CD4-positive, alpha-beta memory T cell (primary cell): ENCODE measurements at regions not wholly inside any gene's neighbourhood (a gene's known extent, or its start where the extent isn't known, plus 50 kb on each side); places are given as distances from the start of the nearest gene placed in this dataset.
A peak's percentile ranks its signal among the peaks of the same experiment; 100 is the strongest.

Experiments
- CTCF ChIA-PET: fragments of 350-600 bp; sonication (Branson Sonifier 250); formaldehyde crosslinking; loops from one replicate; lab custom pipeline; 2021; ENCODE audit warnings: inconsistent platforms; ENCODE audit not compliant: partially characterized antibody; lab: Charles Lee
- POLR2A ChIA-PET: fragments of 350-600 bp; sonication (Branson Sonifier 250); formaldehyde crosslinking; loops from one replicate; lab custom pipeline; 2021; ENCODE audit not compliant: partially characterized antibody; lab: Charles Lee
- DNase-seq, 5 donors: peaks; one replicate each; pipeline versions ENCODE4 v3.0.0 to v3.0.0-alpha.2; 2020 to 2022; ENCODE audit warnings: mixed read lengths in 1 of 5
- H3K27ac ChIP-seq: one replicate; pipeline ENCODE4 v1.7.0; 2013; ENCODE audit warnings: low read depth, low read length
- H3K27me3 ChIP-seq: 2 replicates; pipeline ENCODE4 v1.7.0; 2013; ENCODE audit warnings: mild to moderate bottlenecking, low read length, moderate library complexity; ENCODE audit not compliant: insufficient read depth
- H3K36me3 ChIP-seq: 2 replicates; pipeline ENCODE4 v1.7.0; 2013; ENCODE audit warnings: mild to moderate bottlenecking, low read length, moderate library complexity; ENCODE audit not compliant: insufficient read depth
- H3K4me1 ChIP-seq: 2 replicates; pipeline ENCODE4 v1.7.0; 2013; ENCODE audit warnings: mild to moderate bottlenecking, low read length, moderate library complexity; ENCODE audit not compliant: insufficient read depth
- H3K4me3 ChIP-seq, 2 donors: one replicate each; pipeline ENCODE4 v1.7.0; 2013; ENCODE audit warnings: low read length in 2 of 2, mild to moderate bottlenecking in 1 of 2
- H3K9me3 ChIP-seq, 2 donors: one replicate each; pipeline ENCODE4 v1.7.0; 2013; ENCODE audit warnings: low read length in 2 of 2, control low read depth in 1 of 2; ENCODE audit not compliant: control insufficient read depth in 1 of 2
- H3K27ac Mint-ChIP-seq, 7 donors: one replicate each; pipeline ENCODE4 v1.8.0; 2020 to 2021; ENCODE audit warnings: mixed read lengths in 7 of 7, mild to moderate bottlenecking in 6 of 7, inconsistent platforms in 3 of 7, moderate library complexity in 3 of 7
- H3K27me3 Mint-ChIP-seq, 2 donors: one replicate each; pipeline ENCODE4 v1.8.0; 2020 to 2021; ENCODE audit warnings: mixed read lengths in 2 of 2
- H3K36me3 Mint-ChIP-seq, 2 donors: one replicate each; pipeline ENCODE4 v1.8.0; 2020 to 2021; ENCODE audit warnings: mixed read lengths in 2 of 2, inconsistent platforms in 1 of 2, mild to moderate bottlenecking in 1 of 2
- H3K4me1 Mint-ChIP-seq, 4 donors: one replicate each; pipeline ENCODE4 v1.8.0; 2020 to 2021; ENCODE audit warnings: mixed read lengths in 4 of 4, mild to moderate bottlenecking in 1 of 4
- H3K4me3 Mint-ChIP-seq, 8 donors: one replicate each; pipeline ENCODE4 v1.8.0; 2020 to 2021; ENCODE audit warnings: mixed read lengths in 8 of 8, mild to moderate bottlenecking in 7 of 8, moderate library complexity in 6 of 8, inconsistent platforms in 3 of 8
- H3K9me3 Mint-ChIP-seq, 8 donors: one replicate each; pipeline ENCODE4 v1.8.0; 2020 to 2021; ENCODE audit warnings: mixed read lengths in 8 of 8, mild to moderate bottlenecking in 5 of 8, inconsistent platforms in 3 of 8, moderate library complexity in 1 of 8
- intact Hi-C: fragments of 100-400 bp; cut with micrococcal nuclease; formaldehyde crosslinking; loops from one replicate; pipeline ENCODE4 v1.15.1; 2023

- H3K27ac Mint-ChIP-seq = no peak overlapping the region
- DNase-seq = no peak
- H3K4me3 ChIP-seq = no peak overlapping the region
- ChIA-PET POLR2A (interaction anchor here (0.9 kb wide), 1 partner anchor 103 kb away, joined by 3 read pairs; no protein-coding TSS in a partner anchor), CTCF (no interaction called here)
- peaks cover 8 to 11% of the 10 kb centered on the region in 2 donors for H3K36me3 Mint-ChIP-seq
- no peaks in the 10 kb centered on the region for H3K27me3 ChIP-seq
- no peak overlapping the region for H3K4me3 Mint-ChIP-seq
- no peak overlapping the region for H3K27ac ChIP-seq
- no peaks in the 10 kb centered on the region for H3K9me3 ChIP-seq
- H3K9me3 Mint-ChIP-seq = peaks cover 0 to 18% (median 10%) of the 10 kb centered on the region in 8 donors
- no peaks in the 10 kb centered on the region for H3K36me3 ChIP-seq
- intact Hi-C loops = no loop called here
- H3K4me1 Mint-ChIP-seq = peaks cover 4 to 10% (median 7%) of the 10 kb centered on the region in 4 donors
- no peaks in the 10 kb centered on the region for H3K4me1 ChIP-seq
- H3K27me3 Mint-ChIP-seq = no peaks in the 10 kb centered on the region
Observed at GRCh38 chr1:194155962-194156361, 969.5 kb upstream of the B3GALT2 start.

GRCh38 chr1:194151056-194151455 lies 964.6 kb upstream of the B3GALT2 start:
- Mint-ChIP-seq H3K4me1 (peaks cover 8 to 13% (median 11%) of the 10 kb centered on the region in 4 donors), H3K27ac (peak overlapping the region in 6 of 7 donors; percentile 11 to 91 (median 84)), H3K36me3 (no peaks in the 10 kb centered on the region), H3K9me3 (no peaks in the 10 kb centered on the region), H3K27me3 (no peaks in the 10 kb centered on the region), H3K4me3 (peak overlapping the region; percentile 69 to 89 (median 86))
- DNase-seq = peak in 2 of 5 donors; percentile 3 to 5
- ChIA-PET POLR2A (interaction anchor here (0.6 to 1.4 kb wide), 2 partner anchors 10 to 41 kb away, joined by 3 read pairs; no protein-coding TSS in a partner anchor), CTCF (interaction anchor here (0.7 to 1.8 kb wide), 2 partner anchors 17 to 96 kb away, joined by 3 to 5 read pairs; no protein-coding TSS in a partner anchor)
- H3K36me3 ChIP-seq = no peaks in the 10 kb centered on the region
- peak overlapping the region; percentile 4 for H3K27ac ChIP-seq
- no peaks in the 10 kb centered on the region for H3K4me1 ChIP-seq
- H3K27me3 ChIP-seq = no peaks in the 10 kb centered on the region
- no peaks in the 10 kb centered on the region for H3K9me3 ChIP-seq
- peak overlapping the region in 1 of 2 donors; percentile 0 for H3K4me3 ChIP-seq
- intact Hi-C loops = no loop called here

- Histone ChIP-seq H3K27me3 (no peaks in the 10 kb centered on the region), H3K4me1 (no peaks in the 10 kb centered on the region), H3K36me3 (no peaks in the 10 kb centered on the region), H3K9me3 (no peaks in the 10 kb centered on the region), H3K4me3 (no peak overlapping the region), H3K27ac (no peak overlapping the region)
- Mint-ChIP-seq H3K4me1 (peaks cover 8 to 13% (median 11%) of the 10 kb centered on the region in 4 donors), H3K4me3 (peak overlapping the region in 5 of 8 donors; percentile 10 to 89 (median 23)), H3K9me3 (no peaks in the 10 kb centered on the region), H3K36me3 (no peaks in the 10 kb centered on the region), H3K27ac (peak overlapping the region in 2 of 7 donors; percentile 2 to 11), H3K27me3 (no peaks in the 10 kb centered on the region)
- no peak for DNase-seq
- ChIA-PET CTCF (no interaction called here), POLR2A (no interaction called here)
- intact Hi-C loops = no loop called here
Observed at GRCh38 chr1:194150242-194150641, 963.8 kb upstream of the B3GALT2 start.

GRCh38 chr1:194133152-194133551 lies 946.7 kb upstream of the B3GALT2 start:
- Histone ChIP-seq H3K4me1 (peaks cover 10% of the 10 kb centered on the region), H3K27me3 (no peaks in the 10 kb centered on the region), H3K4me3 (no peak overlapping the region), H3K27ac (no peak overlapping the region), H3K36me3 (no peaks in the 10 kb centered on the region), H3K9me3 (no peaks in the 10 kb centered on the region)
- H3K27me3 Mint-ChIP-seq = no peaks in the 10 kb centered on the region
- DNase-seq = no peak
- intact Hi-C loops = no loop called here
- H3K36me3 Mint-ChIP-seq = no peaks in the 10 kb centered on the region
- POLR2A ChIA-PET = interaction anchor here (0.7 kb wide), 1 partner anchor 170 kb away, joined by 5 read pairs; no protein-coding TSS in a partner anchor
- H3K9me3 Mint-ChIP-seq = peaks cover 0 to 2% (median 0%) of the 10 kb centered on the region in 8 donors
- H3K4me1 Mint-ChIP-seq = peaks cover 10 to 11% (median 10%) of the 10 kb centered on the region in 4 donors
- H3K27ac Mint-ChIP-seq = no peak overlapping the region
- no peak overlapping the region for H3K4me3 Mint-ChIP-seq
- CTCF ChIA-PET = no interaction called here

GRCh38 chr1:194118086-194118485 lies 931.7 kb upstream of the B3GALT2 start:
- Histone ChIP-seq H3K27ac (no peak overlapping the region), H3K9me3 (no peaks in the 10 kb centered on the region), H3K36me3 (no peaks in the 10 kb centered on the region), H3K4me1 (no peaks in the 10 kb centered on the region), H3K27me3 (no peaks in the 10 kb centered on the region), H3K4me3 (no peak overlapping the region)
- H3K27ac Mint-ChIP-seq = peak overlapping the region in 1 of 7 donors; percentile 59
- intact Hi-C loops = no loop called here
- H3K27me3 Mint-ChIP-seq = no peaks in the 10 kb centered on the region
- H3K36me3 Mint-ChIP-seq = no peaks in the 10 kb centered on the region
- no peak overlapping the region for H3K4me3 Mint-ChIP-seq
- no peak for DNase-seq
- POLR2A ChIA-PET = no interaction called here
- no peaks in the 10 kb centered on the region for H3K4me1 Mint-ChIP-seq
- H3K9me3 Mint-ChIP-seq = peaks cover 0 to 2% (median 0%) of the 10 kb centered on the region in 8 donors
- CTCF ChIA-PET = no interaction called here

GRCh38 chr1:194117582-194117981 lies 931.2 kb upstream of the B3GALT2 start:
- intact Hi-C loops = no loop called here

GRCh38 chr1:194114288-194114687 lies 927.9 kb upstream of the B3GALT2 start:
- intact Hi-C loops = no loop called here
- POLR2A ChIA-PET = no interaction called here

More at GRCh38 chr1:194117582-194117981, 931.2 kb upstream of the B3GALT2 start:
- Histone ChIP-seq H3K36me3 (no peaks in the 10 kb centered on the region), H3K27me3 (no peaks in the 10 kb centered on the region), H3K27ac (no peak overlapping the region), H3K9me3 (no peaks in the 10 kb centered on the region), H3K4me3 (no peak overlapping the region), H3K4me1 (no peaks in the 10 kb centered on the region)
- Mint-ChIP-seq H3K4me1 (no peaks in the 10 kb centered on the region), H3K27ac (peak overlapping the region in 1 of 7 donors; percentile 37), H3K27me3 (no peaks in the 10 kb centered on the region), H3K4me3 (peak overlapping the region in 1 of 8 donors; percentile 10), H3K9me3 (peaks cover 0 to 2% (median 0%) of the 10 kb centered on the region in 8 donors), H3K36me3 (no peaks in the 10 kb centered on the region)
- CTCF ChIA-PET = no interaction called here
- POLR2A ChIA-PET = no interaction called here
- no peak for DNase-seq

More at GRCh38 chr1:194114288-194114687, 927.9 kb upstream of the B3GALT2 start:
- Histone ChIP-seq H3K4me3 (no peak overlapping the region), H3K4me1 (no peaks in the 10 kb centered on the region), H3K36me3 (no peaks in the 10 kb centered on the region), H3K9me3 (no peaks in the 10 kb centered on the region), H3K27me3 (no peaks in the 10 kb centered on the region), H3K27ac (no peak overlapping the region)
- Mint-ChIP-seq H3K4me1 (peaks cover 0 to 4% (median 0%) of the 10 kb centered on the region in 4 donors), H3K4me3 (no peak overlapping the region), H3K27ac (no peak overlapping the region), H3K27me3 (no peaks in the 10 kb centered on the region), H3K9me3 (peaks cover 0 to 4% (median 0%) of the 10 kb centered on the region in 8 donors), H3K36me3 (no peaks in the 10 kb centered on the region)
- no peak for DNase-seq
- CTCF ChIA-PET = interaction anchor here (0.8 to 1.3 kb wide), 3 partner anchors 12 to 588 kb away, joined by 3 to 6 read pairs (median 3); no protein-coding TSS in a partner anchor
